GM12872 (cell line): ENCODE measurements at regions not wholly inside any gene's neighbourhood (a gene's known extent, or its start where the extent isn't known, plus 50 kb on each side); places are given as distances from the start of the nearest gene placed in this dataset.

Experiments used
- CTCF ChIP-seq: IDR thresholded peaks from 3 replicates; pipeline ENCODE4 v1.5.1; 2011; ENCODE audit warnings: low read depth, mild to moderate bottlenecking, low read length, moderate library complexity; ENCODE audit not compliant: insufficient read depth

- TF ChIP-seq CTCF: no peak
Observed at GRCh38 chr7:142359694-142360279, 101.9 kb upstream of the PRSS58 start.

GRCh38 chr7:142357953-142358520, 100.2 kb upstream of the PRSS58 start:
- peak; percentile 77 for TF ChIP-seq CTCF

GRCh38 chr7:142356166-142356565, 98.3 kb upstream of the PRSS58 start:
- TF ChIP-seq CTCF: no peak

DNA sequence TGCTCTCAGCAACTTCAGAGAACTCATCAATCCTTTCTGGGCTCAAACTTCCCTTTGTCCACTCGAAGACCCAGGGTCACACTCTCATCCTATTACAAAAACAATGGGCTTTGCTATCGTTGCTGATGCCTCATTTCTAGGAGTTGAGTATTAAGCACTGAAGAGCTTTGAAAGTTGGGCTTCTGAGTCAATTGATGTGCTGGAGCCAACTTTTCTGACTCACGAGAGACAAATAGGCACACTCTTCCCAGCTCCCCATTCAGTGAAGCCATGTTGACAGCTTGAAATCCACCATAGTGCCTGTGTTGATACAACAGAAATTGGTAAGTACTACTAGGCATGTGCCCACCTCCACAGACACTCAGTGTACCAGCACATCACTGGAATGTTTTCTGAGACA, 97.5 kb upstream of the PRSS58 start:
- no peak for TF ChIP-seq CTCF

DNA sequence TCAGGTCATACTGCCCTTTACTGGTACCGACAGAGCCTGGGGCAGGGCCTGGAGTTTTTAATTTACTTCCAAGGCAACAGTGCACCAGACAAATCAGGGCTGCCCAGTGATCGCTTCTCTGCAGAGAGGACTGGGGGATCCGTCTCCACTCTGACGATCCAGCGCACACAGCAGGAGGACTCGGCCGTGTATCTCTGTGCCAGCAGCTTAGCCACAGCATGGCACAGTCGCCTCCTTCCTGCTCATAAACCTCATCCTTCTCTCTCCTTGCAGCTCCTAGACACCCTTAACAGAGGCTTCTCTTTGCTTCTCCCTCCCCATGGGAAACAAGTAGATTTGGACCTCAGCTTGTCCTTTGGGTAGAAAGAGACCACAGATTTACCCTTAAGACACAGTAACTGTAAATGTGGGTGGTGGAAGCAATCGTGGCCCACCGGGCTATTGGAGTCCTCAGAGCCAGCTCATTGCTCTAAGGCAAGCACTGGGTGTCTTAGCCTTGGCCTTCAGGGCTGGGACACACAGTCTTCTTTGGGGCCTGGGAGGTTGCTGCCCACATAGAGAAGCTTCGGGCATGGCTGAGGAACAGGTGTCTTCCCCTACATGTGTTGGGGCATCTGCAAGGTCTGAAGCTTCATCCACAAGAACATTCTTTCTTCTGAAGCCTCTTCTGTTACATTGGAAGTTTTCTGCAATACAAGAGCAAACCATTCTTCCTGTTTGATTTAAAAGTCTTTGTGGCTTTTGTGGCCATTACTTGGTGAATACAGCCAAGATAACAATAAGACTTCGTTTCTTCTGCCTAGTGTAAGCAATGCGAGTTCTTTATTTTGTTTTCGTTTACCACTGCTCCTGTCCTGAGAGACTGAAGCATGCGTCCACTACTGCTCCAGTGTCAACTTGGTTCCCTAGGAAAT, 95.5 kb upstream of the PRSS58 start:
- TF ChIP-seq CTCF: no peak

DNA sequence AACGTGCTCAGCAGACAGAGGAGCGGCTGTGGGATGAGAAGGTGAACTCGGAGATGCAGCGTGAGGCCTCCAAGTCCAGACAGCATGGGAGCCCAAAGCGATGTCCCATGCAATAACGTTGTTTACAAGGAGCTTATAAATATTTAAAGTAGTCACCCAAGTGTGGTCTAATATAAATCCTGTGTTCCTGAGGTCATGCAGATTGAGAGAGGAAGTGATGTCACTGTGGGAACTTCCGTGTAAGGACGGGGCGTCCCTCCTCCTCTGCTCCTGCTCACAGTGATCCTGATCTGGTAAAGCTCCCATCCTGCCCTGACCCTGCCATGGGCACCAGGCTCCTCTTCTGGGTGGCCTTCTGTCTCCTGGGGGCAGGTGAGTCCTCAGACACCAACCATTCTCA, 94.7 kb upstream of the PRSS58 start:
- TF ChIP-seq CTCF: no peak

DNA sequence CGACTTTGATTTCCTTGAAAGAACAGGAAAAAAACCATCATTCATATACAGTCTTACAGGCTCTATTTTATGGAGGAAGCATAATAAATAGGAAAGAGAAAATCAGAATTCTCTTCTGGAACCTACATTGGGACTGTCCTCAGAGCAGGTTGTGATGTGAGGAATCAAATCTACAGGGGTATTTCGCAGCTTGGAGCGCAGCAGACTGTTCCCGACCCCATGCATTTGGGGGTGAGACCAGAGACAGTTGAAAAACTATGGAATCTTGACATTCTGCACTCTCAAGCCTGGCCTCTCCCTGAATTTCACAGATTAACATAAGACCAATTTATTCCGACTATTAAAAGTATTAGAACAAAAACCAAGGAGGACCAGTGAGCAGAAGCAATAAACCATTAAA, 93.3 kb upstream of the PRSS58 start:
- TF ChIP-seq CTCF: no peak
